ENCODE measurements at regions not wholly inside any gene's neighbourhood (a gene's known extent, or its start where the extent isn't known, plus 50 kb on each side); places are given as distances from the start of the nearest gene placed in this dataset.

DNA sequence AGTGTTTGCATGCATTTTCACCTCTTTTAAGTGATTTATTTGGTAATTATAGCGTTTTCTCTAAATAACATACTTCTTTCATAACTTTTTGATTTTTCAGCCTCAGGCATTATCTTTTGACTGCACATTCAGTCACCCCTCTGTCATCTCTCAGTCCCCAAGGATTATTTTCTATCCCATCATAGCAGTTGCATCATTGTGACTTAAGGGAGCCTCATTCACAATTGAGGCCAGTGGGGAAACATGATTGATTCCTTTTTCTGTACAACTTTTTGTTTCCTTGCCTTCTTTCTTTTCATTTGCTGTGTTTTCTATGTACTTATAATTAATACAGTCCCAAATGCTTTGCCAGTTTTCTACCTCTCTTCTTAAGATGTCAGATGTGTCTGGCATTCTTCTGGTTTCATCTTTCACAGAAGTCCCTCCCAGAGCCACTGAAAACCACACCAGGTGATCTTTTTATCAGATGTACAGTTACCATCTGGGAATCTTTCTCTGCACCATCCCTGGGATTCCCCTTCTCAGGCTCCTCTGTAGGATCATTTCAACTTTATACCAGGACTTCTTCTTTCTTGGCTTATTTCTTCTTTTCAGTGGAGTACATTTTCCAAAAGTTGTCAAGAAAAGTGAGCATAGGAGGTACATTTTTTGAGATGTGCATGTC, 151.4 kb downstream of the RAP2B start:
- no peak for DNase-seq (ENCODE audit: low read depth in 2 of 2)

DNA sequence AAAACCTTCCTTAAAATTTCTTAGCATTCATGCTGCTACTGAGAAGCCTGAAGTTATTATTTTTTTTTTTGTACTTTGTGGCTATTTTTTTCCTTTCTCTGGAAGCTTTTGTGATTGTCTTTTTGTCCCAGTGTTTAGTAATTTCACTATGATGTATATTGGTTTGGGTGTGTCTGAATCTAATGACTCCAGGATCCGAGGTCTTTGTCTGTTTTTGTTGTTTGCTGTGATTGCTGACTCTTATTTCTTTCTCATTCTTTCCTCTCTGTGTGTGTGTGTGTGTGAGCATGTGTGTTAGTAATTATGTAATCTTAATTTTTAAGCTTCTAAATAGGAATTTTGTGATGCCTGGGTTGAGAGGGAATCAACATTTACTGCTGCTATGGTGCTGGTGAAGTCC, 152.0 kb downstream of the RAP2B start:
- no peak for DNase-seq (ENCODE audit: low read depth in 2 of 2)

DNA sequence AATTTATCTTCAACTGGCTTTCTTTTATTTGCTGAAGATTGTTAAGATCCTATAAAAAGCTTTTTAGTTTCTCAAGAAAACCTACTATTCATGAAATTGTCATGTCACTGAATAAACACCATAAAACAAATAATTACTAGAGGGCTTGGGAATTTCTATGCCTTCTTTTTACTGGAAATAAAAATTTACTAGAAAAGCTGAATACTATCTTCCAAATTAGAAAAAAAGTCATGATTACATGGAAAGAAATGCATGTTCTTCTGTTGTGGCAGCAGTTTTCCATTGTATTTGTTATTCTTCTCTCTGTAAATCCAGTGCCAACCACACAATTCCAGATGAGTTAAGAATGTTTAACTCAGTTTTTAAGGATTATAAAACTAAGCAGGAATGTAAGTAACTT, 153.8 kb downstream of the RAP2B start:
- no peak for DNase-seq (ENCODE audit: low read depth in 2 of 2)

DNA sequence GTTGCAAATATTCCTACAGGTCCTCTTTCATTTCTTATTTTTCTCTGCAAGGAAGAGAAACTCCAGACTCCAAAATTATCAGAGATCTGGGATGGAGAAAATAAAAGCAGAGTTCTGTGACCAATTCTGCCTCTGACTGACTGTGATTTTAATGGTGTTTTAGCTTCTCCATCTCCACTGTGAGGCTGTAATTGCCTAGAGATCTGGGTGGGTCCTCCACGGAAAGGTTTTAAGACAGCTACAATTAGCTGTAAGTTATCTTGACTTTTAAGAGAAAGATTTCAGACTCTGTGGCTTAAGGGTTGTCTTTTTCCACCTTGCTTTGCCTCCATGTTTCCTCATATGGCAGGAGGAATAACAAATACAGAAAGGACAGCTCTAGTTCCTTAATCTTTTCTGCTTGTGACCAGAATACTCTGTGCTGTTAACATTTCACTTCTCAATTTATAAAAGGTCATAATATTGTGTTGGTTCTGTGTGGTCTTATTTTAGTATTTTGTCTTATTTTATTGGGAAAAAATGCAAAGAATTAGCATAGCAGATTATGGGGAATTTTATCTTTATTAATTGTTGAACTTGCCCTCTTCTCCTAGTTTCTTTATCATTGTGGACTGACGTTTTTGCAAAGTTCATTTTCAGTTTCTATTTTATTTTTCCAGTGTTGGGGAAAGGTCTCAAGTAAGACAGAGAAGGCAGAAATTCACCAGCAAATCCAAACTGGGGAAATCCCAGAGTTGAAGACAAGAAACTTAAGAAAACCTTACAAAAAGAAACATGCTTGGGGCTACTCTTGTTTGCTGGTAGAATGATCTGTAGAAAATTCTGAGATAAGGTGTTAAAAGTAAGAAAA, 157.9 kb downstream of the RAP2B start:
- DNase-seq (ENCODE audit: low read depth in 2 of 2) = no peak

DNA sequence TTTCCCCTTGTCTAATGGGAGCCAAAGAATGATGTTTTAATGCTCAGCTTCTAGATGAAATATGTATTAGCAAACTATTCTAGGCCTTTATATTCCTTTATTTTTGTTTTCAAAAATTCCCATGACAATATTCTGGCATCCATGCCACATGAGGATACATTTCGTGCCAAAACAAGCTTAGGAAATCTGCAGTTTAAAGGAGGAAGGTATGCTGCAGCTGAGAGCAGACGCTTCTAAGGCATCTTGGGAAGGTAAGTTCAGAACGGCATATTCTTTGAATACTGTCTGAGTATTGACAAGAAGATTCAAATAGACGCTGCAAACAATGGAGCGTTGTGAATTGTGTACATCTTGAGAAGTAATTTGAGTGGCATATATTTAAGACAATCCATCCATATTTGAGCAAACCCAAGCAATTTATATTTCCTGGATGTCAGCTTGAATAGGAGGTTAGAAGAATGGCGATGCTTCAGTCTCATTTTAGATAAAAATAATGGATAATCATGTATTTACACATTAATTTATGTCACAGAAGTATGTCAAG, 158.6 kb downstream of the RAP2B start:
- no peak for DNase-seq (ENCODE audit: low read depth in 2 of 2)

DNA sequence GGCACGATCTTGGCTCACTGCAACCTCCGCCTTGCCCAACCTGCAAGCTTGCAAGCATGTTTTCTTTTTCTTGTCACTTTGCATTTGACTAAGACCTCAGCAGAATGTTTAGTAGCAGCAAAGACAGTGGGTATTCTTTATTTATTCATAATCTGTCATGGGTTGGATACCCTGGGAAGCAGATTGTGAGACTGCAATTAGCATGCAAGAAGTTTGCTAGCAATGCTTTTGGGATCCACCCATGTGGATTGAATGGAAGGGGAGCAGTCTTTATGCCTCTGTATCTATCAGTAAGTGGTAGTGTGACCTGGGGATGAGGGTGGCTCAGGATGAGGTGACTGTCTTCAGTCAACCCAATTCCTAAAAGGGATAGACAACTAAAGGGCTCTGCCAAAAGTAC, 166.7 kb downstream of the RAP2B start:
- DNase-seq (ENCODE audit: low read depth in 2 of 2) = no peak

DNA sequence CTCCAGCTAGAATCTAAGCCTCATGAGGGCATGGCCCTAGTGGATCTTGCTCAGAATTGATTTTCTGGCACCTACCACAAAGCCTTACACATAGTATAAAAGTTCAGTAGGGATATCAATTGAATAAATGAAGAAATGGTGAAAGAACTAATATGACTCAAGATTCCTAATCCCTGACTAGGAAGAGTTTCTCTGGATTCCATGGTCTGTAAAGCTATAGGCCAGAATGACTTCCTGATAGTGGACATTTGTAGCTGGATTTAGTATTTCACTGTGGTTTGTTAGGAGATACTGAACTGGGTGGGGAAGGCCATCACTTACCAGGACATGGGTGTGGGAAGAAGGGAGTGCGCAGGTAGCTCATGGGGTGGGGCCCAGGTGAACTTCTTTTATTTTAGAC, 168.9 kb downstream of the RAP2B start:
- no peak for DNase-seq (ENCODE audit: low read depth in 2 of 2)

DNA sequence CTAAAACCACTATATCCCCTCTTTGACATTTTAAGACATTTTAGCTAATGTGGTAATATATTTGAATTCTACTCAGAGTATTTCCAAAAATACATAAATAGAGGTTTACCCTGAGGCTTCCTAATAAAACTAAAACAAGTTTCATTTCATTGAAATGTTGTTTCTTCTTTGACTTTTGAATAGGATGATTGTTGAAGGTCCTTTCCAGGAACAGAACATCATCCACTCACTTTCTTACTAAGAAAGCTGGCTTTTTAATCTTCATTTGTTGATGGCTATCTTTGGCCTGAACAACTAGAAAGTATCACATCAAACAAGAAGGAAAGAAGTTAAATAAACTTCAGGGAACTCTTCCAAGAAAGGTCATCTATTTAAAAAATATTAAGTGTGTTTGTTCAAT, 169.7 kb downstream of the RAP2B start:
- no peak for DNase-seq (ENCODE audit: low read depth in 2 of 2)

DNA sequence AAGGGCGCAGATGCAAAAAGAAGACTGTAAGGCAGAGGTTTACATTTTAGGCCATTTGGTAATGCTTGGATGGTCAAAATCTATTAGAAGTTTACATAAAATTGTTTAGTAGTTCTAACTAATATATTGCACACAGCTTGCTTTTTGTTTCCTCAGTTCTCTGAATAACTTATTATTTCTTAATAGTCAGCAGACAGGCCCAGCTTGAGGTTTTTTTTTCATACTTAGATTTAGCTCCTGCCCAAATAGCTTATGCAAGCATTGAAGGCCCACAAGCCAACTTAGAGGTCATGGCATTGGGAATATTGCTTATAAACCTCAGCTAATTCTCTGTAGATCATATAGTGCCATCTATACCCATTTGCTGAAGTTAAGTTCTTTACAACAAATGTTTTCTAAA, 172.5 kb downstream of the RAP2B start:
- no peak for DNase-seq (ENCODE audit: low read depth in 2 of 2)

DNA sequence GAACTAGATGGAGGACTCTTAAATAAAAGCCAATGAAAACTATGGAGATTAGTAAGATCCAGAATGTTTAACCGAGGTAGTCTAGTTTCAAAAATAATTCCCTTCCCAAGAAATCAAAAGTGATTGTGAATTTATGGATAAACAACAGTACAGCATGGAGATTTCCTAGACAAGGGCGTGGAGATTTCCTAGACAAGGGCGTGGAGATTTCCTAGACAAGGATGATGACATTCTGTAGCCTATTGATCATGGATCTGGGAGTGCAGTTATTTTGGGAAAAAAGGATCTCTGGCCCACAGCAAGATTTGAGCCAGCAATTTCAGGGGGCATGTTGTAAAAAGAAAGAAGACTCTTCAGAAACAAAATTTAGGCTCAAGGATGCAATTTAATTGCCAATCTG, 175.3 kb downstream of the RAP2B start:
- DNase-seq (ENCODE audit: low read depth in 2 of 2) = no peak

DNA sequence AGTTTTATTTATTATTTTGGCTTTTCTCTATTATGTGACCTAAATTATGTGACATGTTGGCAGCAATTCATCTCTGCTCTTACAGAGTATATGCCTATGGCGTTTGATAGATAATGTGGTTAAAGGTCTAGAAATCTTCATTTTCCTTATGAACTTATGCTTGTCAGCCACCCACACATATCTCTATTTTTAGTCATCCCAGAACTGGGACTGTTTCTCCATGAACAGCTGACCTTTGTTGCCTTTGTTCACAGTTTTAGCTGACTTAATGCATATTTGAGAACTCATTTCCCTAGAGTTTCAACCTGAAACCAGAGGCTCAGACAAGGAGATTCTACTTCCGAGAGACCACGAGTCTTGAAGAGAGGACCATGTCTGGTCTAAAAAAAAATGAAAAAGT, 176.5 kb downstream of the RAP2B start:
- no peak for DNase-seq (ENCODE audit: low read depth in 2 of 2)

DNA sequence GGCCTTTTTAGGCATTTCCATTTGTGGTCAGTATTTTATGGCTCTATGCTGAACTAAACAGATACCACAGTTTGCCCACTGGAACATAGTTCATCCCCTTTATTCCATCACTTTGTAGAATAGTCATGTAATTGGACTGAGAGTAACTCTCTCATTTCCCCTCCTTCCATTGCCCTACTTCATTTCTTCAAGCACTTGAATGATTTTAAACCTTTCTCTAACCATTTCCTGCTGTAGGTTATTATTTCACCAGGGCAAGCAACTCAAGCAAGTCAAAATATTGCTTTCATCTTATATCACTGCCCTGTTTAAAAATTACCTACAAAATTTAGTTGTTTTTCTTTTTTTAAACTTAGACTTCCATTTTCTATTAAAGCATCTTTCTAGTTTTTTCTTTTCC, 177.0 kb downstream of the RAP2B start:
- DNase-seq (ENCODE audit: low read depth in 2 of 2) = no peak

DNA sequence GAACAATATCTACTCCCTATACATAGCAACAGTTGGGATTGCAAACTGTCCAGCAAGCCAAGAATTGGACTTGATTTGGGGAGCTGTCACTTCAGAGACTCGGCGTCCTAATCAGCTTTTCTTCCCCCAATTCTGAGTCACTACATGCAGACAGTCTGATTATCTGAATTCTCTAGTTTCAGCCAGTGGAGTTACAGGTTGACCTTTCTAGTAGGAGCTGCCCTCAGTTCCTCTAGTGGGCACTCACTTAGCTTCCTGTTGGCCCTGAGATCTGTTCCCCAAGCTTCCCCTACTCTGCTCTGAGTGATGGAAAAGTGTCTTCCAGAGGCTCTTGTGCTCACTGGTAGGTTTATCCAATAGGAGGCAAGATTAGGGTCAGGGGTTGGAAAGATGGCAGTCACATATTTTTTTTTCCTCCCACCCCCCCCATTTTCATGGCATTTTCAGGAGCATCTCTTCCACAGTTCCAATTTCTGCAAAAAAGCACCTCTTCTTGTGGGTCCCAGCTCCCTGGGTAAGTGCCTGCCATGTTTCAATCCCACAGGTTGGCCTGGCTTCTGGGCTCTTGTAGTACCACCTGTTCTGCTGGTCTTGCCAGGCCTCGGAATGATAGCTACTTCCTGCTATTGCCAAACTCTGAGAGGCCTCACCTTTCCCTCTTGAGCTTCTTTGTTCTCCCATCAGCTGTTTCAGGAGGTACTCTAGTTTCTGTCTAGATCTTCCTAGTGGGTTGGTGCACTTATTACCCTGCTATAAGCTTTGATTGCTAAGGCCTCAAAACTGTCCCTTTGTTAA, 182.2 kb downstream of the RAP2B start:
- no peak for DNase-seq (ENCODE audit: low read depth in 2 of 2)

DNA sequence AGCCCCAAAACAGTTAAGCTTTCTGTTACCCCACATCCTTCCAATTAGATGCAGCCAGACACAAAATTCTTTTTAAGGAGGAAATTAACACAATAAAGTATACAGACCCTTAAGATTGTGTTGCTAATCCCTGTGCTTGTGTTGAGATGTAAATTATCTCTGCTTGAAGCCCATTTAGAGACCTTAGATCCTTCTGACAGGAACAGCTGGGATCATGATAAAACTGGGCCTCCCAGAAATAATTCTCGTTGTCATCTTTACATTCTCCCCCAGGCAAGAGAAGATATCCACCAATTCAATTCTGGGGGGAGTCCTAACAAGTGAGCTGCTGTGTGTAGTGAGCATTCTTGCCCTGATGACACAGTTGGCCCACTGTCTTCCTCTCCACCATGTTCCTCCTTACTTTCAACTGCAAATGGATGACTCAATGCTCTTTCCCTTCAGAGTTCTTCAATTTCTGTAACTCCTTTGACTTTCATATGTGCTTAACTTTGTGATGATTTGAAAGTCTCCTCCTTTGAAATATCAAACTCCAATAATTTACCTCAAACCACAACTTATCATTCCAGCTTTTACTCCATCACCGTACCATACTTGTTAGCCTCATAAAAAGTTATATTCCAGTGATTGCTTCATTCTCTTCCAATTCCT, 186.6 kb downstream of the RAP2B start:
- DNase-seq (ENCODE audit: low read depth in 2 of 2) = no peak

DNA sequence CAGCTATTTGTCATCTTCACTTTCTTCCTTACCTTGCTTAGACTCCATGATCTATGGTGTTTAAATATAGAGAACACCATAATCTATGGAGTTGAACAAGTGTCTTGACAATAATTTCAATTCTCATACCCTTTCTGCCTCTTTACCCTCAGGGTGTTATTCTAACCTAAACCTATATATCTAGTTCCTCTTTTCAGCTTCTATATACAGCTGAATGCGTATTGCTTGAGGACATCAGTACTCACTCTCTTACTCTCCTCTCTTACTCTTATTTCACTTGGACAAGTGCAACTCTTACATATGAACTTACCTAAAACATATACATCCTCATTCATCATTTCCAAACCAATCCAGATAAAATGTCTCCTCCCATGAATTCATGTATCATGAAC, 187.1 kb downstream of the RAP2B start:
- DNase-seq (ENCODE audit: low read depth in 2 of 2) = no peak

DNA sequence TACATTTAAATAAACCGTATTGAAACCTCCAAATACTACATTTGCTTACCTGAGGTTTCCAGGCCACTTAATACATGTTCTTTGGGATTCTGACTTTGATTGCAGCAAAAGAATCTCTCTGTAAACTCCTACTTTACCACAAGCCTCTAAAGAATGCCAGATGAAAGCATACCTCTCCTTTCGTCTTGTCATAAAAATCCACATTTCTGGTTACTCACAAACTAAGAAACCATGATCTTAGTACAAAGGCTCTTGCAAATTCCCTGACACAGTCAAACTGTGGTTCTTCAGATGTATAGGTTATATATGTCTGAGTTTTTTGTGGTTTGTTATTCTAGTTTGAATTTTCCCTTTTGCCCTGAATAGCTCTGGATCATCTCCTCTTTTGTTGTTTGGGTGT, 188.4 kb downstream of the RAP2B start:
- DNase-seq (ENCODE audit: low read depth in 2 of 2) = no peak

DNA sequence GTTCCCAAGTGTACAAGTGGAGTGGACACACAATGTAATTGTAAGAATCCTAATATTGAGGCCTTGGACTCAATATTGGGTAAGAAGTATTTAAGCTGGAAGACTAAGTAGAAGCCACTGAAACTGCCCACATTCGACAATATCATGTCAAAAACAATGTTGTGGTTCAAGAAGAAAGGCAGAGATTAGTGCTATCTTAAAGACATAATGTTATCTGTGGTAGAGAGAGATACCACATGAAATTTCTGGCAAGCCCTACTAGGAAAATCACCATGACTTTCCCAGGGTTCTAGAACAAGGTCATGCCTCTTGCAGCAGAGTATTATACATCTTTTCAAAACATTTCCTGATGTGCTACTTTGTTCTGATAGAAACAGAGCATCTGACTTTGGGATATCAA, 192.6 kb downstream of the RAP2B start:
- no peak for DNase-seq (ENCODE audit: low read depth in 2 of 2)

DNA sequence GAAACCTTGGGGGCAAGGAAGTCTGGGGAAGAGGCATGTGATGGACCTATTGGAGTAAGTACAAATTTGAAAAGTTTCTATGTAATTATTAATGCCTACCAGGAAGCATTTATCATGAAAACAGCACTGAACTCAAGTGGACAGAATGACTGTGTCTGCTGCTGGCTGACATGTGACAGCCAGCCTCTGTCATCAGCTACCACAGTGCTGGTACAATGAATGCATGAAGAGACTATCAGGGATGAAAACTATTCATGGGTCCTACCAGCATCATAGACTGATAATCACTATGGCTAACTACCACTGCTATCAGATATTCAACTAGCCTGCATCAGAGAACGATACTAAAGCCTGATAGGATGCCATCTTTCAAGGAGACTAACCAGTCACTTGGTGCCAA, 193.5 kb downstream of the RAP2B start:
- DNase-seq (ENCODE audit: low read depth in 2 of 2) = no peak

DNA sequence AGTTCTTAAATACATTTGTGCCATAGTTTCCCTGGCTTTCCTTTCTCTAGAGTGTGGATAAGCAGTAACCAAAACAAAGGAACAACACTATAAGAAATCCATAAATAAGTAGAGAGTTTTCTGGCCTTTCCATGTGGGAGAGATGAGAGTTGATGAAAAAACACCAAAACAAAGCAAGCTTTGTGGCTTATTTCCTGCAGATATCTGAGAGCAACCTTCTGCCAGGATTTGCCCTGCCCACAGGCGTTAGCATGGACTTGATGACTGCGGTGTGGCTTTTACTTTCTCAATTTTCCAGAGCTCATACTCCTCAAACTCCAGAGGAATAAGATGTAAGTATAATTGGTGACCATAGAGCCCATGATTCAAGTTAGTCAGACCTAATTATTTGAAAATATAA, 194.9 kb downstream of the RAP2B start:
- no peak for DNase-seq (ENCODE audit: low read depth in 2 of 2)

DNA sequence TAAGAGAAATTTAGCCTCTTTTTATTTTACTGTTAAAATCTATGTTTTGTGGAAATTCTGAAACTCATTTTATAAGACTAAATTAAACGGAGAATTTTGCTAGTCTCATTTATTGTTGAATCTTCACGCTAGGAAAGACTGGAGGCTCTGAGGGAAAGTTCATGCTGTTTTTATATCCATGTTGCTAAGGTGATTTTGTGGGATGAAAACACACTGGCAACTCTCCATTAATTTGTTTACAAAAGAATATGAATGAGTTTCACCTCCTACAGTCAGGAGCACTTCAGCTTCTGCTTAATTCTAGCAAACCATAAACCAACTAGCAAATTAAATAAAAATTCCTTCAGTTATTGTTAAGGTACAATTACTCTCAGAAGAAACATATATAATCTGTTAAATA, 195.4 kb downstream of the RAP2B start:
- no peak for DNase-seq (ENCODE audit: low read depth in 2 of 2)

DNA sequence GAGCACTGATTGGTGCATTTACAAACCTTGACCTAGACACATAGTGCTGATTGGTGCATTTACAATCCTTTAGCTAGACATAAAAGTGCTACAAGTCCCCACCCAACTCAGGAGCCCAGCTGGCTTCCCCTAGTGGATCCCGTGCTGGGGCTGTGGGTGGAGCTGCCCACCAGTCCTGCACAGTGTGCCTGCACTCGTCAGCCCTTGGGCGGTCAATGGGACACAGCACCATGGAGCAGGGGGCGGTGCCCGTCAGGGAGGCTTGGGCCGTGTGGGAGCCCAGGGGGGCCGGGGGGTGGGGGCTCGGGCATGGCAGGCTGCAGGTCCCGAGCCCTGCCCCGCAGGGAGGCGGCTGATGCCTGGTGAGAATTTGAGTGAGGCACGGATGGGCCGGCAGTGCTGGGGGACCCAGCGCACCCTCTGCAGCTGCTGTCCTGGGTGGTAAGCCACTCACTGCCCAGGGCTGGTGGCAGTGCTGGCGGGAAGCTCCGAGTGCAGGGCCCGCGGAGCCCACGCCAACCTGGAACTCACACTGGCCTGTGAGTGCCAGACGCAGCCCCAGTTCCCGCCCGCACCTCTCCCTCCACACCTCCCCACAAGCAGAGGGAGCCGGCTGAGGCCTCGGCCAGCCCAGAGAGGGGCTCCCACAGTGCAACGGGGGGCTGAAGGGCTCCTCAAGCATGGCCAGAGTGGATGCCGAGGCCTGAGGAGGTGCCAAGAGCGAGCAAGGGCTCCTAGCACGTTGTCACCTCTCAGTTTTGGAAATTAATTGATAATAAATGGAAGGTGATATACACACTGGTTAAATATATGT, 207.7 kb downstream of the RAP2B start:
- no peak for DNase-seq (ENCODE audit: low read depth in 2 of 2)
